ENCODE measurements at regions not wholly inside any gene's neighbourhood (a gene's known extent, or its start where the extent isn't known, plus 50 kb on each side); places are given as distances from the start of the nearest gene placed in this dataset.
"Not testable (repeated sequence)": the region's sequence is repeated elsewhere in the genome, so short reads cannot be mapped to it uniquely, and the experiment has no call there.

DNA sequence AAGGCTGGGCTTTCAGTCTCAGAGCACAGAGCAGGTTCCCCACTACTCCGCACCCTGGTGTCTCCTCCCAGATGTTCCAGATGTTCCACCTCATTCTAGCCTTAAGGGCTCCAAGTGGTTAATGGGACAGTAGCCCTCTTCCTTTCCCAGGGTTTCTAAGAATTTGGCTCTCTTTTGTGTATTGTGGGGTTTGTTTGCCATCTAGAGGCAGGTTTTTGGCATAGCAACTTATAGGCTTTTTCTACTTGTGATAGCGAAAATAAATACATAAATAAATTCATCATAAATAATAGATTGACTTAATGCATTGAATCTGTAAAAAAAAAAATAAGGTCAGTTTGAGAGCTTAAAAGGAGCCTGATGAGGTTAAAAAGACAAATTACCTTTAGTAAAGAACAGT is 86.1 kb upstream of the XKR3 start:
- in situ Hi-C loops (cut with MboI; ENCODE audit: low pct_unique_long_range_greater_than_20kb in 2 of 9, low sequenced_read_pairs in 9 of 9, unreplicated experiment in 9 of 9): loop anchor here in 1 of 9 experiments (25.0 kb wide), 1 partner anchor 601 kb away; no protein-coding TSS in a partner anchor
- not testable (repeated sequence) for H3K27ac ChIP-seq; ATAC-seq (replicated peaks in 6 of 8); H3K4me3 ChIP-seq; H3K4me1 ChIP-seq (replicated peaks in 1 of 2)
- WGBS, 10 experiments: 0 to 67% (median 17%) methylated on average over 1 of the region's 2 CpGs; no CpG with 5 or more reads in 3 of the 10 experiments

- 60 to 80% (median 70%) methylated on average over 1 to 2 of the region's 2 CpGs; no CpG with 5 or more reads in 7 of the 10 experiments for WGBS, 10 experiments
- in situ Hi-C loops (cut with MboI; ENCODE audit: low pct_unique_long_range_greater_than_20kb in 2 of 9, low sequenced_read_pairs in 9 of 9, unreplicated experiment in 9 of 9): loop anchor here in 1 of 9 experiments (25.0 kb wide), 1 partner anchor 610 kb away; no protein-coding TSS in a partner anchor
- not testable (repeated sequence) for H3K4me3 ChIP-seq; ATAC-seq (replicated peaks in 6 of 8); H3K27ac ChIP-seq; H3K4me1 ChIP-seq (replicated peaks in 1 of 2)
Measured at GRCh38 chr22:16902051-16902450, 76.8 kb upstream of the XKR3 start.

DNA sequence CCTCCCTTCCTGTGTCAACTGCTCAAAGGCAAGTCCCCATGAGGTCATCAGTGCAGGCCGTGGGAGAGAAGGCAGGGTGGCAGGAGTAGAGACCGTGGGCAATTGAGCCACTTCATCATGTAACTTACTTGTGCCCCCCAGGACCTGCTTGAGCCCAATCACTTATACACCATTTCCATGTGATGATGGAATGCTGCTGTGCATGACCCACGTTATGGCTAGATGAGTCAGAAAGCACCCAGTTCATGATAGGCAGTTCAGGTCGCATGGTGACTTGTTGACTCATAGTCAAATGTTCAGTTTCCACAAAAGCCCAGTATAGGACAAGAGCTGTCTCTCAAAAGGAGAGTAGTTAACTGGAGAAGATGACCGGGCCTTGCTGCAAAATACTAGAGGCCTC is 76.4 kb upstream of the XKR3 start:
- no CpG with 5 or more reads among the region's 5 CpGs for WGBS, 10 experiments
- in situ Hi-C loops (cut with MboI; ENCODE audit: low pct_unique_long_range_greater_than_20kb in 2 of 9, low sequenced_read_pairs in 9 of 9, unreplicated experiment in 9 of 9): loop anchor here in 1 of 9 experiments (25.0 kb wide), 1 partner anchor 611 kb away; no protein-coding TSS in a partner anchor

GRCh38 chr22:16899358-16899757 is 74.1 kb upstream of the XKR3 start:
- in situ Hi-C loops (cut with MboI; ENCODE audit: low pct_unique_long_range_greater_than_20kb in 2 of 9, low sequenced_read_pairs in 9 of 9, unreplicated experiment in 9 of 9); H3K27ac ChIP-seq; H3K4me3 ChIP-seq; H3K4me1 ChIP-seq (replicated peaks in 1 of 2); ATAC-seq (replicated peaks in 6 of 8): not testable (repeated sequence)
- no CpG with 5 or more reads among the region's 2 CpGs for WGBS, 10 experiments

More for the DNA sequence above, 76.4 kb upstream of the XKR3 start:
- H3K4me3 ChIP-seq; ATAC-seq (replicated peaks in 6 of 8); H3K27ac ChIP-seq; H3K4me1 ChIP-seq (replicated peaks in 1 of 2): not testable (repeated sequence)

GRCh38 chr22:16897365-16897764 is 72.2 kb upstream of the XKR3 start:
- H3K4me3 ChIP-seq; in situ Hi-C loops (cut with MboI; ENCODE audit: low pct_unique_long_range_greater_than_20kb in 2 of 9, low sequenced_read_pairs in 9 of 9, unreplicated experiment in 9 of 9); H3K27ac ChIP-seq; H3K4me1 ChIP-seq (replicated peaks in 1 of 2); ATAC-seq (replicated peaks in 6 of 8): not testable (repeated sequence)
- WGBS, 10 experiments: no CpG with 5 or more reads among the region's 2 CpGs

GRCh38 chr22:16891892-16892291 is 66.7 kb upstream of the XKR3 start:
- in situ Hi-C loops (cut with MboI; ENCODE audit: low pct_unique_long_range_greater_than_20kb in 2 of 9, low sequenced_read_pairs in 9 of 9, unreplicated experiment in 9 of 9): not testable (repeated sequence)
- WGBS, 10 experiments: 0% methylated on average over 1 of the region's 4 CpGs; no CpG with 5 or more reads in 3 of the 10 experiments

DNA sequence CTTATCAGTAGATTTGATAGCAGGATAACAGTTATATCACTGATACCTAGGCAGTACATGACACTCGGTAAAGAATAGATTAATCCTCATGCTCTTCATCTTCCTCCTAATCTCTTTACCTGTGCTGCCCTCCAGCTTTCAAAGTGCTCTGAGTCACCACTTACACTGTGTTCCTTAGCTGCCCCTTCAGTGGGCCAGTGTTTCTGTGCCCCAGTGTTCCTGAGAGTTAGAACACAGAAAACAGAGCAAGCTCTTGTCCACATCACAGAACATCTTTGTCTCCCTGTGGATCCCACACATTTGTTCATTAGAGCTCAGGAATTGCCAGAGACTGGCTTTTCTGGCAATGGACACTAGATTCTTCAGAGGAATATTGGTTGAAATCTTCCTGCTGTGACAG is 51.1 kb upstream of the XKR3 start:
- H3K4me3 ChIP-seq; H3K4me1 ChIP-seq (replicated peaks in 1 of 2); ATAC-seq (replicated peaks in 6 of 8); in situ Hi-C loops (cut with MboI; ENCODE audit: low pct_unique_long_range_greater_than_20kb in 2 of 9, low sequenced_read_pairs in 9 of 9, unreplicated experiment in 9 of 9); H3K27ac ChIP-seq: not testable (repeated sequence)
- no CpG with 5 or more reads among the region's 1 CpG for WGBS, 10 experiments

More at GRCh38 chr22:16891892-16892291, 66.7 kb upstream of the XKR3 start:
- ATAC-seq (replicated peaks in 6 of 8); H3K4me1 ChIP-seq (replicated peaks in 1 of 2); H3K4me3 ChIP-seq; H3K27ac ChIP-seq: not testable (repeated sequence)

All from motor neuron (in vitro differentiated cells).